ENCODE measurements at regions not wholly inside any gene's neighbourhood (a gene's known extent, or its start where the extent isn't known, plus 50 kb on each side); places are given as distances from the start of the nearest gene placed in this dataset.

- DNase-seq (ENCODE audit: low read depth) = no peak
- H3K4me3 ChIP-seq (ENCODE audit: low read length) = no peak overlapping the region
- no peak for TF ChIP-seq CTCF (conservative IDR thresholded peaks at IDR 0.05; ENCODE audit: low read length)
These were observed 781.4 kb upstream of the GYPC start for GRCh38 chr2:125874564-125874963.

GRCh38 chr2:125885340-125885739 lies 770.6 kb upstream of the GYPC start:
- no peak for DNase-seq (ENCODE audit: low read depth)
- TF ChIP-seq CTCF (conservative IDR thresholded peaks at IDR 0.05; ENCODE audit: low read length) = no peak
- H3K4me3 ChIP-seq (ENCODE audit: low read length) = no peak overlapping the region

- no peak for DNase-seq (ENCODE audit: low read depth)
- TF ChIP-seq CTCF (conservative IDR thresholded peaks at IDR 0.05; ENCODE audit: low read length) = no peak
- H3K4me3 ChIP-seq (ENCODE audit: low read length) = no peak overlapping the region
These were observed 769.8 kb upstream of the GYPC start for GRCh38 chr2:125886153-125886552.

- no peak for TF ChIP-seq CTCF (conservative IDR thresholded peaks at IDR 0.05; ENCODE audit: low read length)
These were observed 754.7 kb upstream of the GYPC start for GRCh38 chr2:125901278-125901677.

GRCh38 chr2:125925891-125926546 lies 729.9 kb upstream of the GYPC start:
- DNase-seq (ENCODE audit: low read depth) = no peak

More at GRCh38 chr2:125901278-125901677, 754.7 kb upstream of the GYPC start:
- no peak for DNase-seq (ENCODE audit: low read depth)
- H3K4me3 ChIP-seq (ENCODE audit: low read length) = no peak overlapping the region

GRCh38 chr2:125935559-125935958 lies 720.4 kb upstream of the GYPC start:
- no peak for TF ChIP-seq CTCF (conservative IDR thresholded peaks at IDR 0.05; ENCODE audit: low read length)
- no peak for DNase-seq (ENCODE audit: low read depth)
- no peak overlapping the region for H3K4me3 ChIP-seq (ENCODE audit: low read length)

More at GRCh38 chr2:125925891-125926546, 729.9 kb upstream of the GYPC start:
- no peak for TF ChIP-seq CTCF (conservative IDR thresholded peaks at IDR 0.05; ENCODE audit: low read length)
- H3K4me3 ChIP-seq (ENCODE audit: low read length) = no peak overlapping the region

- DNase-seq (ENCODE audit: low read depth) = no peak
- TF ChIP-seq CTCF (conservative IDR thresholded peaks at IDR 0.05; ENCODE audit: low read length) = no peak
- no peak overlapping the region for H3K4me3 ChIP-seq (ENCODE audit: low read length)
These were observed 713.2 kb upstream of the GYPC start for GRCh38 chr2:125942585-125943424.
